Lower leg skin (tissue), 3 donors: ENCODE measurements at regions not wholly inside any gene's neighbourhood (a gene's known extent, or its start where the extent isn't known, plus 50 kb on each side); places are given as distances from the start of the nearest gene placed in this dataset.

ENCODE experiments used
- POLR2A ChIP-seq, 2 donors: fragments of 450-650 bp; IDR thresholded peaks; one replicate each; pipeline ENCODE4 v1.6.1; 2016 to 2017; ENCODE audit warnings: antibody characterized with exemption in 2 of 2, mild to moderate bottlenecking in 1 of 2, moderate library complexity in 1 of 2
- TF ChIP-seq, protein P1 (sequence below), 3 donors: fragments of 450-650 bp; IDR thresholded peaks; one replicate each; pipeline ENCODE4 v1.5.1; 2016; ENCODE audit warnings: antibody characterized with exemption in 3 of 3, mild to moderate bottlenecking in 3 of 3, moderate library complexity in 2 of 3

GRCh38 chr17:69864462-69864861 is 210.6 kb upstream of the KCNJ16 start:
- TF ChIP-seq, protein P1, sequence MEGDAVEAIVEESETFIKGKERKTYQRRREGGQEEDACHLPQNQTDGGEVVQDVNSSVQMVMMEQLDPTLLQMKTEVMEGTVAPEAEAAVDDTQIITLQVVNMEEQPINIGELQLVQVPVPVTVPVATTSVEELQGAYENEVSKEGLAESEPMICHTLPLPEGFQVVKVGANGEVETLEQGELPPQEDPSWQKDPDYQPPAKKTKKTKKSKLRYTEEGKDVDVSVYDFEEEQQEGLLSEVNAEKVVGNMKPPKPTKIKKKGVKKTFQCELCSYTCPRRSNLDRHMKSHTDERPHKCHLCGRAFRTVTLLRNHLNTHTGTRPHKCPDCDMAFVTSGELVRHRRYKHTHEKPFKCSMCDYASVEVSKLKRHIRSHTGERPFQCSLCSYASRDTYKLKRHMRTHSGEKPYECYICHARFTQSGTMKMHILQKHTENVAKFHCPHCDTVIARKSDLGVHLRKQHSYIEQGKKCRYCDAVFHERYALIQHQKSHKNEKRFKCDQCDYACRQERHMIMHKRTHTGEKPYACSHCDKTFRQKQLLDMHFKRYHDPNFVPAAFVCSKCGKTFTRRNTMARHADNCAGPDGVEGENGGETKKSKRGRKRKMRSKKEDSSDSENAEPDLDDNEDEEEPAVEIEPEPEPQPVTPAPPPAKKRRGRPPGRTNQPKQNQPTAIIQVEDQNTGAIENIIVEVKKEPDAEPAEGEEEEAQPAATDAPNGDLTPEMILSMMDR (IDR thresholded peaks at IDR 0.05), result no peak
- no peak for TF ChIP-seq POLR2A (IDR thresholded peaks at IDR 0.05)
